Adrenal gland (tissue), 5 donors: ENCODE measurements at regions not wholly inside any gene's neighbourhood (a gene's known extent, or its start where the extent isn't known, plus 50 kb on each side); places are given as distances from the start of the nearest gene placed in this dataset.

Experiments
- CTCF ChIP-seq, 6 experiments: fragments of 450-650 bp in 4 of 6; fragments of 200-600 bp in 2 of 6; sonication (generic) in 1 of 6; IDR thresholded peaks; 1 replicate in 5 of 6; 2 replicates in 1 of 6; pipeline versions ENCODE4 v1.5.1 to v1.8.0; 2016 to 2021; ENCODE audit warnings: antibody characterized with exemption in 6 of 6, mild to moderate bottlenecking in 2 of 6, moderate library complexity in 1 of 6
- POLR2A ChIP-seq, 2 donors: fragments of 450-650 bp; IDR thresholded peaks; one replicate each; pipeline ENCODE4 v1.6.1; 2017; ENCODE audit warnings: antibody characterized with exemption in 2 of 2, mild to moderate bottlenecking in 2 of 2, moderate library complexity in 1 of 2
- donor health status: DM: no; HTN: no; CAD: no.

GRCh38 chr17:70270554-70270953 lies 101.2 kb downstream of the KCNJ2 start:
- TF ChIP-seq CTCF (IDR thresholded peaks at IDR 0.05) (no peak), POLR2A (IDR thresholded peaks at IDR 0.05) (no peak)
